Hematopoietic multipotent progenitor cell treated with erythropoietin and hydrocortisone succinate and interleukin-3 and kit ligand, for 4 days (in vitro differentiated cells): ENCODE measurements at regions not wholly inside any gene's neighbourhood (a gene's known extent, or its start where the extent isn't known, plus 50 kb on each side); places are given as distances from the start of the nearest gene placed in this dataset.
"Not testable (repeated sequence)": the region's sequence is repeated elsewhere in the genome, so short reads cannot be mapped to it uniquely, and the experiment has no call there.

Experiments used
- DNase-seq: peaks from one replicate; pipeline ENCODE4 v3.0.0-alpha.2; 2015

DNA sequence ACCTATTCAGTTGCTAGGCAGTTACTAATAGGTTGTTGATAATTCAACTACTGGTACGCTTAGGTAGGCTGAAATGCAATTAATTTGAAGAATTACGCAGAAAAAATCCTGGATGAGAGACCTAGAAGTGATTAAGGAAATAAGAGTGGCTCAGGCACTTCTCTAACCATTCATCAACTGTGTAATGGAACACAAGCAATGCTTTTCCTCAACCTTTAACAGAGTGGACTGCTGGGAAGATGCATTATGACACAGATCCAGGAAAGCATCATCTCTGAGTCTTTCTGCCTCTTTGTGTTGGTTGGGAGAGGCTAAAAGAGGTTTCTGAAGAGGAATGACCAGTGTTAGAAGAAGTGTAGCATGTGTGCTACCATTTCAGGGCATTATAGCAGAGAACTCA lies 992.2 kb downstream of the TSN start:
- DNase-seq = no peak

DNA sequence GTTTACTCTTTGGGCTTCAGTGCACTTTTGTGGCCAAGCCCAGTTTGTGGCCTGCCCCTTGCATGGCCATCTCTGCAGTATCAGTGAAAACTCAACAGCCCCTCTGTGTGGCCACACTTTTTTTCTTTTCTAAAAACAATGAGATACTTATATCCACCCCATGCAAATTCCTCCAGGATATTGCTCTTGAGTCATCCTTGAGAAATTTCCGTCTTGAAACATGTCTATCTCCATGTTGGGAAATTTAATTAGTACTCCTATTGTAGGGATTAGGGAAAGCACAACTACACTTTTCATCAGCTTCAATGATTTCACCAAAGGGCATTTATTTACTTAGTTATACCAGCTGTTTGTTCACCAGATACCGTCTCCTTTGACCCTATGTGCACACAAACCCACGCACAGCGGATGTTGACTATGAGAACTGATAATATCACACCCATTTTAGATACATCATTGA lies 993.1 kb downstream of the TSN start:
- peak; percentile 29 for DNase-seq

DNA sequence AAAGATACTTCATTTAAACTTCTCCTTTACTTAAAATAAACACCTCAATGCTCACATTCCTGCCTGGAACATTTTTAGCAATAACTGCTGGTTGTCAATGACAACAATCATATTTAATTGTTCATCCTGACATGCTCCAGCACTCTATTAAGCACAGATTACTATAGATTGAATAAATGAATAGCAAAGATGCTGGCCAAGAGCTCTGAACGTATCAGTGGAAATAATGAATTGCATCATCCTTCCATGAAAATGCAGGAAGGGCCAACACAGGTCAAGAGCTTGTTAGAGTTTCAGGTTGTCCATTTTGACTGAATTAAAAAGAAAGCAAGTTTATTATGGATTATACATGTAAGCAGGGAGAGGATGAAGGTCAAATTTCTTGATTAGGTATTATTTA lies 994.0 kb downstream of the TSN start:
- no peak for DNase-seq

GRCh38 chr2:122750095-122750494 lies 994.6 kb downstream of the TSN start:
- DNase-seq = no peak

DNA sequence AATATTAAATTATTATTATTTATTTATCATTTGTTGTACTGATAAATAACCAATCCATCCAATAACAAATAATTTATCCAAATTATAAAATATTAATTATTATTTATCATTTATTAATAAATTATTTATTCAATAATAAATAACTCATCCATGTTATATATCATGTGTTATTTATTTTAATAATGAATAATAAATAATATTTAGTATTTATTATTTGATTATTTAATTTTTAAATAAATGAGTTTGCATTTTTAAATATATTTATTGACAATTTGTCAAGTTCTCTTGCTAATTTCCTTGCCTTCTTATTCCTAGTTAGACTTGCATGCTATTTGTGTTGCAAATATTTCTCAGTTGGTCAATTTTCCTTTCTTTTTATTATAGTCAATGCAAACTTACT lies 995.4 kb downstream of the TSN start:
- no peak for DNase-seq

GRCh38 chr2:122753336-122753735 lies 997.9 kb downstream of the TSN start:
- peak; percentile 44 for DNase-seq

- DNase-seq = peak; percentile 82
Measured at GRCh38 chr2:122754561-122754960, 999.1 kb downstream of the TSN start.

- peak; percentile 79 for DNase-seq
Measured at GRCh38 chr2:122755281-122755780, 999.9 kb downstream of the TSN start.

- DNase-seq = peak; percentile 16
Measured at GRCh38 chr2:122758967-122759366, 1003.5 kb downstream of the TSN start.

DNA sequence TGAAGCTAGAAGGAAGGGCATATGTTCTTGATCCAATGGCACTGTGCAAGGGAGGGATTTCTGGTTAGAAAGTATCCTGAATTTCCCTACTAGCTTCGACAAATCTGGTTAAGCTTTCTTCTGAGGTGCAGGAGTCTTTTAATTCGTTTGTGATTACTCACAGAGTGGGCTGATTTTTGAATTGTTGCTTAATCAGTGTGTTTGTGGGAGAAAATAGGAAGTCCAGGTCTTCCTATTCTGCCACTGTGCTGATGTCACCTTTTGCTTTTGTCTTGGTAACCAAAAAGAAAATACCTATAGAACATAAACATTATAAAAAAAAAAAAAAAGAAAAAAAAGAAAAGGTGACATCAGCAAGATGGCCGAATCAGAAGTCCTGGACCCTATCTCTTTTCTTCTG lies 1008.6 kb downstream of the TSN start:
- peak; percentile 26 for DNase-seq

DNA sequence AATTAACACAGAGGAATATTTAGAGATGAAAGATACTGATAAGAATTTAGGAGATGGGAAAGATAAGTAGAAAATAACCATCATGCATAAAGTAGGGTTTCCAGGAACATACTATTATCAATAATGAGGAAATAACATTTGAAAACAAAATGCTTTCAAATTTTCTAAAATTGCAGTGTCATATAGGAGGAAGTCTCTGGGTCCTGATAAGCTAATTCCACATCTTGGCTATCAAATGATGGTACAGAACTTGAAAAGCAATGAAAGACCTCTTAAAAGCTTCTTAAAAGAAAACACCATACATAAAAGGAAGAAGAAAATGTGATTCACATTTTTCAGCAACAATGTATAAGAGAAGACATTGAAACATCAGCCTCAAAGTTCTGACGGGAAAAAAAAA lies 1024.8 kb downstream of the TSN start:
- peak; percentile 57 for DNase-seq

DNA sequence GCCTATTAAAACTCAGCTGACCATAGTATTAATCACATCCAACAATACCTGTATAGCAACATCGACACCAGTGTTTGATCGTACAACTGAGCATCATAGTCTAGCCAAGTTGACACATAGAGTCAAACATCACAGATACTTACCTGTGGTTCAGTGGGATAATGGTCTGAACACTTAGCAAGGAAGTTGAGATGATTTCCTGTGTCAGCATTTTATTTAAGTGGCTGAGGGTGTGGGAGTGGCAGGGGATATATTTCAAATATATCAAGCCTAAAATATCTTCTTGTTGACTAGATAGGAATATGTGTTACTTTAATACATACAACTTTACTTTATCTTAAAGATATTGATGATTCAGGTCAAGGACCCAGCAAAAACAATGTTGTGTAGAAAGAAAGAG lies 1038.6 kb downstream of the TSN start:
- no peak for DNase-seq

DNA sequence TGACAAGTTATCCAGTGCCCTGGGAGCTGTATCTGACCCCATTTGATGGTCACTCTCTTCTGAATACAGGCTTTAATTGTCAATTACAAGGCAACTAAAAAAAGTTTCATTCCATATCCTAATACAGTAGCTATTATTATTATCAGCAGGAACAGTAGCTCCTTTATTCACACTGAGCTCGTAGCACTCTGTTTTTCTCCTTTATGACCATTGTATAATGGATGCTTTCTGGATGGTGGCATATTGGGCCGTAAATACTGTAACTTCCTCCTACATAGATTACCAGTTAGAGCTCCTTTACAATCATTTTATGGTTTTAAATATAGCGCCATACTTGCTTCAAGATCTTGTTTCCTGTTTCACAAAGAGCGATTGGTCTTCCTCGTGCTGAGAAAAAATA lies 1040.3 kb downstream of the TSN start:
- no peak for DNase-seq

DNA sequence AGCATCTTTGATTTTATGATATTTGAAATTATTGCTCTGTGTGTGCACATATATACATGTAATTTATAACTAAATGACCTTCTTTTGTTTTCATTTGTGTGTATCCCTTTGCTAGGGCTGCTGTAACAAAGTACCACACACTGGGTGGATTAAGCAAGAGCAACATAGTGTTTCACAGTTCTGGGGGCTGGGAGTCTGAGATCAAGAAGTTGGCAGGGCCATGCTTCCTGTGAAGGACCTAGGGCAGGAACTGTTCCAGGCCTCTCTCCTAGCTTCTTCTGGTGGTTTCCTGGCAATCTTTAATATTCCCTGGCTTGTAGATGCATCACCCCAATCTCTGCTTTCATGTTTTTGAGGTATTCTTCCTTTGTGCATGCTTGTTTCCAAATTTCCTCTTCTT lies 1043.9 kb downstream of the TSN start:
- DNase-seq = no peak

- no peak for DNase-seq
Measured at GRCh38 chr2:122800781-122801180, 1045.3 kb downstream of the TSN start.

DNA sequence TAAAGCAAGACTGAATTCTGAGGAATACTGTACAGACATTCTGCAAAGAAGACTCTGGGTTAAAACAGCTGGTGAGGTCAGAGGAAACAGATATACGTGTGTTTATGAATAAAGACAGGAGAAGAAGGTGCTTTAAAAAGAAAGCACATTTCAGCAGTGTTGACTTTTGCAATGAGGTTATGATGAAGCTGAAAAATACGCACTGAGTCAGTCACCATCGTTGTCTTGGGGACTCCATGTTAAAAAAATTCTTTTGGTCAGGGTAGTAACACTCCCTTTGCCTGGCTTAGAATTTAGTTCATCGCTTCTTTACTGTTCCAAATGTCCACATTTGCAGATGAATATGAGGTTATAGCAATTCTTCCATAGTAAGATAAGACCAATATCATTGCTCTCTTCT lies 1049.0 kb downstream of the TSN start:
- DNase-seq = no peak

GRCh38 chr2:122805346-122805745 lies 1049.9 kb downstream of the TSN start:
- no peak for DNase-seq

DNA sequence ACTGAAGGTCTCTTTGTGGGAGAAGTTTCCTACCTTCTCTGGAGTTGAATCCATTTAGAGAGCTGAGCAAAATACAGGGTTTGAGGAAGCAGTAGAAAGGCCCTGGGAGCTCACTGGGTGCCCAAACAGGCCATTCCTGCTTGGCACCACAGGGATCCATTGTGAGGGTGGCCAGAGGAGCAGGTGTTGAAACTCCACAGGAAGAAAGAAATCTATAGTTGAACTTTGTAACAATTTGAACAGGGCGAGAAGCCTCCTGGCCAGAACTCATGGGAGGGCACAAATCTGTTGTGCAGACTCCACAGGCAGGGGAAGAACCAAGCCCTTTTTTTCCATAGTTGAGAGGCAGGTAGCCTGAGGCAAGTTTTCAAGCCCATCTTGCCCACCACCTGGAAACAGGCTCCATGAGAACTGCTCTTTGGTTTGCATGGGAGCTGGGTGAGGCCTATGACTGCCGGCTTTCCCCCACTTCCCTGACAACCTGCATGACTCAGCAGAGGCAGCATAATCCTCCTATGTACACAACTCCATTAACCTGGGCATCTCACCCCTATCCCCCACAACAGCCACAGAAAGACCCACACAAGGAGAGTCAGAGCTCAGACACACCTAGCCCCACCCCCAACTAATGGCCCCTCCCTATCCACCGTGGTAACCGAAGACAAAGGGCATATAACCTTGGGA lies 1053.0 kb downstream of the TSN start:
- no peak for DNase-seq

DNA sequence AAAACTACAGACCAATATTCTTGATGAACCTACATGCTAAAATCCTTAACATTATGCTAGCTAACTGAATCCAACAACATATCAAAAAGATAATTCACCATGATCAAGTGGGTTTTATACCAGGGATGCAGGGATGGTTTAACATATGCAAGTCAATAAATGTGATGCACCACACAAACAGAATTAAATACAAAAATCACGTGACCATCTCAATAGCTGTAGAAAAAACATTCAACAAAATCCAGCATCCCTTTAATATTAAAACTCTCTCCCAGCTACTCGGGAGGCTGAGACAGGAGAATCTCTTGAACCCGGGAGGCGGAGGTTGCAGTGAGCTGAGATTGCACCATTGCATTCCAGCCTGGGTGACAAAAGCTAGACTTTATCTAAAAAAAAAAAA lies 1056.8 kb downstream of the TSN start:
- DNase-seq = not testable (repeated sequence)

GRCh38 chr2:122815120-122815519 lies 1059.7 kb downstream of the TSN start:
- no peak for DNase-seq

DNA sequence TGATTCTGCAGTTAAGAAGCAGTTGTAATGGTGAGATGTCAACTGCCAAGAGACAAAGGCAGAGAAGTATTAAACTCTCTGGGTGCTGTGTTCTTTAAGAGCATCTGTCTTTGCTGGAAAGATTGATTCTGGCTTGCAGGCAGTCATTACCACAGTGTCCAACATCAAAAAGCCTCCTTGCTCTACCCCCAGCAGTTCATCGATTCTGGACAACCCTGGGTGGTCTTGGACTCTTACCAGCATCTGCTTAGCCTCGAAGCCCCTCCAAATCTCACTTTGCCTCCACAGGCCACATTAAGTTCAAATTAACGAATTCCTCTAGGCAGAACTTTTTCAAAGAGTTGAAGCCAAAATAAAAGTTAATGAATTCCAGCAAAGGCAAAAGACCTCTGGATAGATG lies 1061.4 kb downstream of the TSN start:
- DNase-seq = no peak

- no peak for DNase-seq
Measured at GRCh38 chr2:122822319-122822718, 1066.9 kb downstream of the TSN start.

DNA sequence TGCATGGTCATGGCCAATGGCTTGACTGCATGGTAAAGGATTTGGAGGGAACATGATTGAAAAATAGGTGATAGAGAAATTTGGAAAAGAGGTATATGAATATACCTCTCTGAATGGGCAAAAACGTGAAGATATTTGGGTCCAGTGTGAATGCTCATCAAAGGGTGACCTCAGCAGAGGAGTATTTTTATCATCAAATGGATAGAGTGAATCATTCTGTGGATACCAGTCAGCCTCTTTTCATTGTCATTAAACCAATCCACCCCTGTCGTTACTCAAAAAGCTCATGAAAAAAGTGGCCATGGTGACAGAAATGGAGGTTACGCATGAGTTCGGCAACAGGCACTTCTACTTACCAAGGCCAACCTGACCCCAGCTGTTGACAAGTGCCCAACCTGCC lies 1074.7 kb downstream of the TSN start:
- DNase-seq = no peak

DNA sequence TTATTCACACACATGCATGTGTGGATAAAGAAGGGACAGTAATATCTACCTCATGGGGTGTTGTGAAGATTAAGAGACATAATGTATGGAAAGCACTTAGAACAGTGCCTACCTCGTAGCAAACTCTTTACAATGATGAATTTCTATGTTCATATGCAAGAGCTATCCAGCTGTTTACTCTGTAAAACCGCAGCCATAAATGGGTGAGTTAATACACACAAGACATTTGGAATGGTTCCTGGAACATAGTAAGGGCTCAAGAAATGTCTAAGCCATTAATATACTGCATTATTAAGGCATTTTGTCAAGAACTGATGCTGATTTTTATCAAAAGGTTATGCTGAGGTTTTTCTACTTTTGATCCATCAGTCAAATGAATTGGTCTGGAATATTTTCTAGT lies 1076.2 kb downstream of the TSN start:
- no peak for DNase-seq

DNA sequence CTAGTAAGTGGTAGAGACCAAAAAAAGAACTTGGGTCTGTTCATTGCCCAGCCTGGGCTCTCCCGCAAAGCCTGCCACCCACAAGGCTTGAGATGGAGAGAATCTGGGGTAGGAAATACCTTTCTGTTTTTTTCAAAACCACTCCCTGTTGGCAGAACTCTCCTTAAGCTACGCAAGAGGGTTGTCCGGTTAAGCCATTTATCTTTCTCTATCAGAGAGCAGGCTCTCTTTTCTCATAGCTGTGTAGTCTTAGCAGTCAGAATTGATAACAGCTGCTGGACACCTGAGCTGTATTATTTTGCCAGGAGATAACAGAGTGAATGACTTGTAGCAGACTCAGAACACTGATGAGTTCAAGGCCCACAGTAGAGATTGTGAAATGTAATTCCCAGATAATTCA lies 1088.1 kb downstream of the TSN start:
- DNase-seq = no peak
